HEK293 (cell line): ENCODE measurements at regions not wholly inside any gene's neighbourhood (a gene's known extent, or its start where the extent isn't known, plus 50 kb on each side); places are given as distances from the start of the nearest gene placed in this dataset.

Source experiments
- CTCF ChIA-PET: fragments of 350-600 bp; formaldehyde crosslinking; extraction: SDS; loops from one replicate; lab custom pipeline; 2021; ENCODE audit warnings: antibody characterized with exemption; lab: Yijun Ruan, JAX
- POLR2A ChIA-PET: fragments of 300-600 bp; formaldehyde crosslinking; extraction: SDS; loops from one replicate; lab custom pipeline; 2020; ENCODE audit warnings: antibody characterized with exemption, inconsistent platforms; lab: Yijun Ruan, JAX
- H3K27ac ChIP-seq: fragments of 200-500 bp; sonication (Bioruptor generic); 2 replicates; pipeline ENCODE4 v1.5.1; 2014; ENCODE audit warnings: low read depth, low read length, control low read depth, inconsistent platforms; ENCODE audit errors: extremely low read depth
- H3K36me3 ChIP-seq, 2 experiments: fragments of 200-500 bp in 1 of 2; sonication (Bioruptor generic) in 1 of 2; 1 replicate in 1 of 2; 2 replicates in 1 of 2; pipeline ENCODE4 v1.5.1; 2014 to 2017; ENCODE audit warnings: inconsistent platforms in 2 of 2, low read length in 2 of 2; ENCODE audit not compliant: control insufficient read depth in 2 of 2, insufficient read depth in 1 of 2
- H3K4me1 ChIP-seq: fragments of 200-500 bp; sonication (Bioruptor generic); 2 replicates; pipeline ENCODE4 v1.5.1; 2014; ENCODE audit warnings: mild to moderate bottlenecking, low read length, inconsistent platforms; ENCODE audit not compliant: control insufficient read depth, insufficient read depth
- H3K4me3 ChIP-seq: 2 replicates; pipeline ENCODE4 v1.5.1; 2011; ENCODE audit warnings: low read depth, mild to moderate bottlenecking, control low read depth, low read length, moderate library complexity
- H3K9me3 ChIP-seq: fragments of 200-500 bp; sonication (Bioruptor generic); 2 replicates; pipeline ENCODE4 v1.5.1; 2014; ENCODE audit warnings: low read depth, low read length, inconsistent platforms; ENCODE audit not compliant: control insufficient read depth, insufficient read depth
- AEBP2 ChIP-seq: fragments of 450-650 bp; formaldehyde crosslinking; IDR thresholded peaks from 2 replicates; pipeline ENCODE4 v1.5.1; 2016; ENCODE audit warnings: missing biosample characterization, missing genetic modification characterization, borderline replicate concordance
- BCL6B ChIP-seq: fragments of 450-650 bp; formaldehyde crosslinking; IDR thresholded peaks from 2 replicates; pipeline ENCODE4 v1.5.1; 2017; ENCODE audit warnings: missing biosample characterization, missing genetic modification characterization
- KLF7 ChIP-seq: fragments of 450-650 bp; formaldehyde crosslinking; IDR thresholded peaks from 2 replicates; pipeline ENCODE4 v1.5.1; 2016; ENCODE audit warnings: missing biosample characterization, missing genetic modification characterization, borderline replicate concordance
- PRDM4 ChIP-seq: fragments of 450-650 bp; formaldehyde crosslinking; IDR thresholded peaks from 2 replicates; pipeline ENCODE4 v1.5.1; 2017; ENCODE audit warnings: missing biosample characterization, missing genetic modification characterization
- ZBTB10 ChIP-seq: fragments of 450-650 bp; formaldehyde crosslinking; IDR thresholded peaks from 2 replicates; pipeline ENCODE4 v1.5.1; 2016; ENCODE audit warnings: missing biosample characterization, missing genetic modification characterization
- ZFP41 ChIP-seq: fragments of 450-650 bp; formaldehyde crosslinking; IDR thresholded peaks from 2 replicates; pipeline ENCODE4 v1.5.1; 2016; ENCODE audit warnings: missing biosample characterization, missing genetic modification characterization, borderline replicate concordance
- ZNF184 ChIP-seq: fragments of 450-650 bp; IDR thresholded peaks from 2 replicates; pipeline ENCODE4 v1.5.1; 2018; ENCODE audit warnings: missing biosample characterization, mild to moderate bottlenecking, missing genetic modification characterization
- ZNF394 ChIP-seq: fragments of 450-650 bp; formaldehyde crosslinking; IDR thresholded peaks from 2 replicates; pipeline ENCODE4 v1.5.1; 2016; ENCODE audit warnings: missing biosample characterization, missing genetic modification characterization, mild to moderate bottlenecking, moderate library complexity, borderline replicate concordance
- ZNF423 ChIP-seq: fragments of 450-650 bp; formaldehyde crosslinking; IDR thresholded peaks from 2 replicates; pipeline ENCODE4 v1.5.1; 2016; ENCODE audit warnings: missing biosample characterization, missing genetic modification characterization
- ZNF530 ChIP-seq: fragments of 450-650 bp; formaldehyde crosslinking; IDR thresholded peaks from 2 replicates; pipeline ENCODE4 v1.5.1; 2016; ENCODE audit warnings: low read depth, missing biosample characterization, missing genetic modification characterization
- ZNF558 ChIP-seq: fragments of 450-650 bp; formaldehyde crosslinking; IDR thresholded peaks from 2 replicates; pipeline ENCODE4 v1.5.1; 2016; ENCODE audit warnings: missing biosample characterization, missing genetic modification characterization
- ZNF571 ChIP-seq: fragments of 450-650 bp; formaldehyde crosslinking; IDR thresholded peaks from 2 replicates; pipeline ENCODE4 v1.5.0; 2017; ENCODE audit warnings: missing biosample characterization, missing genetic modification characterization
- ZNF600 ChIP-seq: fragments of 450-650 bp; formaldehyde crosslinking; IDR thresholded peaks from 2 replicates; pipeline ENCODE4 v1.5.1; 2016; ENCODE audit warnings: missing biosample characterization, missing genetic modification characterization
- ZNF624 ChIP-seq: fragments of 450-650 bp; formaldehyde crosslinking; IDR thresholded peaks from 2 replicates; pipeline ENCODE4 v1.5.1; 2017; ENCODE audit warnings: missing biosample characterization, missing genetic modification characterization
- ZNF677 ChIP-seq: fragments of 450-650 bp; IDR thresholded peaks from 2 replicates; pipeline ENCODE4 v1.5.0; 2018; ENCODE audit warnings: missing biosample characterization, mild to moderate bottlenecking, missing genetic modification characterization, moderate library complexity
- TF ChIP-seq, protein P1 (sequence below): fragments of 450-650 bp; IDR thresholded peaks from 2 replicates; pipeline ENCODE4 v1.5.1; 2018; ENCODE audit warnings: missing biosample characterization, missing genetic modification characterization

DNA sequence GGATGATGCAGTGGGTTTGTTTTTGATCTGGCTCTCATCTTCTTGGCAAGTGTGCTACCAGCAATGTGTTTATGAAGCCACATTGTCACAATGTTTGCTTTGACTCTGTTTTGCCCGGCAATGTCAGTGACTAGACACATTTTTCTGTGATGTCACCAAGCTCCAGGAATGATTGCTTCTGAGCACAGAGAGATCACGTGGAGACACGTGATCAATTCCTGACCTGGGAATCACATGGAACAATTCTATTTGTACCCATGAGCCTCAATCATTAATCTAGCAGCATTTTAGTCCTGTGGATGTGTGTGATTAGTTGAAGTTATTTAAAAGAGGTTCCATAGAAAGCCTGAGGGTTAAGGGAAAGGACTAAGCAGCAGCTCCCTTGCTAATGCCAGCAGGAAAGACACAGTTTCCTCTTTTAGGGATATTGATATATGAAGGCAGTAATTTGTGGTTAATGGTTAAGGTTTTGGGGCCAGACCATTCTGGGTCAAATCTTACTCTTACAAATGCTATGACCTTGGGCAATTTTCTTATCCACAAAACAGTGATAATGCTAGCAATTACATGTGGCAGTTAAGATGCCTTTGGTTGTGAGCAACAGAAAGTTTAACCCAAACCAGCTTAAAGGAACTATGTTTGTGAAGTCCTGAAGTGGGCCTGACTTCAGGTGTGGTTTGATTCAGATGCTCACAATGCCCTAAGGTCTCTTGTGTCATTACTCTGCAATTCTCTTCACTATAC, 59.0 kb downstream of the FASLG start:
- no peak for TF ChIP-seq KLF7 (tag by site-specific recombination)
- TF ChIP-seq, protein P1, sequence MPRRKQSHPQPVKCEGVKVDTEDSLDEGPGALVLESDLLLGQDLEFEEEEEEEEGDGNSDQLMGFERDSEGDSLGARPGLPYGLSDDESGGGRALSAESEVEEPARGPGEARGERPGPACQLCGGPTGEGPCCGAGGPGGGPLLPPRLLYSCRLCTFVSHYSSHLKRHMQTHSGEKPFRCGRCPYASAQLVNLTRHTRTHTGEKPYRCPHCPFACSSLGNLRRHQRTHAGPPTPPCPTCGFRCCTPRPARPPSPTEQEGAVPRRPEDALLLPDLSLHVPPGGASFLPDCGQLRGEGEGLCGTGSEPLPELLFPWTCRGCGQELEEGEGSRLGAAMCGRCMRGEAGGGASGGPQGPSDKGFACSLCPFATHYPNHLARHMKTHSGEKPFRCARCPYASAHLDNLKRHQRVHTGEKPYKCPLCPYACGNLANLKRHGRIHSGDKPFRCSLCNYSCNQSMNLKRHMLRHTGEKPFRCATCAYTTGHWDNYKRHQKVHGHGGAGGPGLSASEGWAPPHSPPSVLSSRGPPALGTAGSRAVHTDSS (tag by site-specific recombination) = no peak
- TF ChIP-seq PRDM4 (tag by site-specific recombination) = no peak
- TF ChIP-seq ZFP41 (tag by site-specific recombination) = no peak
- no peak for TF ChIP-seq ZNF530 (tag by site-specific recombination)
- no peak for TF ChIP-seq ZNF624 (tag by site-specific recombination)
- TF ChIP-seq ZNF423 (tag by site-specific recombination) = no peak
- no peak for TF ChIP-seq ZBTB10 (tag by site-specific recombination)
- no peak for TF ChIP-seq ZNF600 (tag by site-specific recombination)
- no peak for TF ChIP-seq ZNF558 (tag by site-specific recombination)
- no peak for TF ChIP-seq ZNF571 (tag by site-specific recombination)
- no peak for TF ChIP-seq ZNF677 (tag by site-specific recombination)
- TF ChIP-seq BCL6B (tag by site-specific recombination) = no peak
- TF ChIP-seq ZNF394 (tag by site-specific recombination) = no peak
- TF ChIP-seq ZNF184 (tag by site-specific recombination) = no peak
- TF ChIP-seq AEBP2 (tag by site-specific recombination) = no peak
- TF ChIP-seq, all 188 proteins: peak for 0
- H3K4me3 ChIP-seq = no peak overlapping the region
- ChIA-PET CTCF (interaction anchor here (0.8 to 2.0 kb wide), 5 partner anchors 9 to 674 kb away, joined by 3 to 11 read pairs (median 4); no protein-coding TSS in a partner anchor), POLR2A (no interaction called here)
- no peaks in the 10 kb centered on the region for H3K36me3 ChIP-seq
- H3K27ac ChIP-seq = no peak overlapping the region
- no peaks in the 10 kb centered on the region for H3K9me3 ChIP-seq
- no peaks in the 10 kb centered on the region for H3K4me1 ChIP-seq
